HCT116 (cell line): ENCODE measurements at regions not wholly inside any gene's neighbourhood (a gene's known extent, or its start where the extent isn't known, plus 50 kb on each side); places are given as distances from the start of the nearest gene placed in this dataset.

Experiments
- ATAC-seq: fragments of 200-7000 bp; cut with Tn5 transposase; 2 replicates; pipeline ENCODE4 v1.9.1; 2020; ENCODE audit warnings: mild to moderate bottlenecking, moderate library complexity
- BruUV-seq: library from RNA; stranded (reverse); fragments of 400-500 nt; replicated peaks from 2 replicates; lab custom pipeline; 2021; lab: Mats Ljungman, UMichigan
- CTCF ChIA-PET: fragments of 300-600 bp; sonication (Branson Sonifier 250); formaldehyde crosslinking; loops from one replicate; lab custom pipeline; 2021; ENCODE audit warnings: antibody characterized with exemption; lab: Charles Lee
- POLR2A ChIA-PET: fragments of 300-600, 350-600 bp; sonication (Branson Sonifier 250); formaldehyde crosslinking; loops from one replicate; lab custom pipeline; 2021; ENCODE audit warnings: antibody characterized with exemption; lab: Charles Lee
- RAD21 ChIA-PET, 2 experiments: fragments of 300-600 bp; sonication (Branson Sonifier 250); formaldehyde crosslinking; loops; one replicate each; lab custom pipeline; 2023; ENCODE audit warnings: low total read pairs in 2 of 2; ENCODE audit not compliant: uncharacterized antibody in 2 of 2, unreplicated experiment in 2 of 2, low non-redundant PET in 1 of 2; lab: Charles Lee
- DNase-seq: peaks from one replicate; pipeline ENCODE4 v3.0.0-alpha.2; 2010; ENCODE audit warnings: low read depth, low spot score
- H2AFZ ChIP-seq: fragments of 200-600 bp; shearing (Covaris generic), sonication (generic); 2 replicates; pipeline ENCODE4 v1.6.1; 2017; ENCODE audit warnings: low read depth, mixed run types, mixed read lengths, antibody characterized with exemption, low read length; ENCODE audit not compliant: poor library complexity, severe bottlenecking
- H3K27ac ChIP-seq: 2 replicates; pipeline ENCODE4 v1.5.1; 2012; ENCODE audit warnings: low read depth, low read length
- H3K27me3 ChIP-seq: fragments of 200-600 bp; sonication (generic); 2 replicates; pipeline ENCODE4 v1.6.1; 2016; ENCODE audit warnings: mixed run types, low read length, mixed read lengths; ENCODE audit not compliant: insufficient read depth
- H3K36me3 ChIP-seq, 2 experiments: fragments of 200-500 bp in 1 of 2; fragments of 200-600 bp in 1 of 2; sonication (Bioruptor generic) in 1 of 2; sonication (generic) in 1 of 2; 2 replicates each; pipeline versions ENCODE4 v1.5.1 to v1.6.1; 2014 to 2016; ENCODE audit warnings: low read length in 2 of 2, inconsistent platforms in 1 of 2, mixed read lengths in 1 of 2, mixed run types in 1 of 2; ENCODE audit not compliant: insufficient read depth in 2 of 2, control insufficient read depth in 1 of 2
- H3K4me1 ChIP-seq, 2 experiments: fragments of 200-600 bp in 1 of 2; sonication (generic) in 1 of 2; 2 replicates each; pipeline versions ENCODE4 v1.5.1 to v1.6.1; 2012 to 2017; ENCODE audit warnings: low read length in 2 of 2, inconsistent platforms in 1 of 2, mild to moderate bottlenecking in 1 of 2, mixed read lengths in 1 of 2, mixed run types in 1 of 2, moderate library complexity in 1 of 2; ENCODE audit not compliant: insufficient read depth in 2 of 2, control insufficient read depth in 1 of 2
- H3K4me2 ChIP-seq: fragments of 200-600 bp; sonication (generic); 2 replicates; pipeline ENCODE4 v1.6.1; 2017; ENCODE audit warnings: mixed run types, low read length, mixed read lengths
- H3K4me3 ChIP-seq, 2 experiments: fragments of 200-600 bp in 1 of 2; sonication (generic) in 1 of 2; replicated peaks in 1 of 2; 2 replicates each; pipeline ENCODE4 v1.5.1; 2011 to 2016; ENCODE audit warnings: low read length in 2 of 2, control low read depth in 1 of 2, low read depth in 1 of 2, mild to moderate bottlenecking in 1 of 2, mixed read lengths in 1 of 2, mixed run types in 1 of 2
- H3K79me2 ChIP-seq: fragments of 200-600 bp; sonication (generic); 2 replicates; pipeline ENCODE4 v1.6.1; 2017; ENCODE audit warnings: mild to moderate bottlenecking, mixed run types, low read length, moderate library complexity, mixed read lengths; ENCODE audit not compliant: insufficient read depth
- H3K9ac ChIP-seq: fragments of 200-600 bp; sonication (generic); 2 replicates; pipeline ENCODE4 v1.6.1; 2016; ENCODE audit warnings: low read length, mixed read lengths
- H3K9me2 ChIP-seq: fragments of 200-600 bp; sonication (generic), shearing (Covaris generic); 2 replicates; pipeline ENCODE4 v1.6.1; 2017; ENCODE audit warnings: mixed run types, mild to moderate bottlenecking, moderate library complexity; ENCODE audit not compliant: insufficient read depth
- H3K9me3 ChIP-seq, 2 experiments: fragments of 200-500 bp in 1 of 2; fragments of 200-600 bp in 1 of 2; sonication (Bioruptor generic) in 1 of 2; sonication (generic) in 1 of 2; 2 replicates each; pipeline ENCODE4 v1.6.1; 2014 to 2017; ENCODE audit warnings: low read length in 2 of 2, mixed read lengths in 2 of 2, inconsistent platforms in 1 of 2, low read depth in 1 of 2, mild to moderate bottlenecking in 1 of 2, mixed run types in 1 of 2, moderate library complexity in 1 of 2; ENCODE audit not compliant: control insufficient read depth in 1 of 2, insufficient read depth in 1 of 2
- H4K20me1 ChIP-seq: fragments of 200-600 bp; sonication (generic), shearing (Covaris generic); 2 replicates; pipeline ENCODE4 v1.6.1; 2017; ENCODE audit warnings: mixed run types, mild to moderate bottlenecking, moderate library complexity; ENCODE audit not compliant: insufficient read depth
- CBX3 ChIP-seq: IDR thresholded peaks from 2 replicates; pipeline ENCODE4 v1.6.1; 2012; ENCODE audit warnings: low read depth
- POLR2AphosphoS5 ChIP-seq: IDR thresholded peaks from 2 replicates; pipeline ENCODE4 v1.6.1; 2011; ENCODE audit warnings: mild to moderate bottlenecking, low read depth, low read length, moderate library complexity
- YY1 ChIP-seq: IDR thresholded peaks from 2 replicates; pipeline ENCODE4 v1.6.1; 2011; ENCODE audit warnings: low read length, low read depth, moderate library complexity, mild to moderate bottlenecking; ENCODE audit not compliant: insufficient replicate concordance; ENCODE audit errors: extremely low read depth
- intact Hi-C: fragments of 100-400 bp; cut with micrococcal nuclease; formaldehyde crosslinking; loops from 2 replicates; pipeline ENCODE4 v1.10.0; 2022
- TF ChIP-seq, protein P1 (sequence below): IDR thresholded peaks from 2 replicates; pipeline ENCODE4 v1.6.1; 2012

DNA sequence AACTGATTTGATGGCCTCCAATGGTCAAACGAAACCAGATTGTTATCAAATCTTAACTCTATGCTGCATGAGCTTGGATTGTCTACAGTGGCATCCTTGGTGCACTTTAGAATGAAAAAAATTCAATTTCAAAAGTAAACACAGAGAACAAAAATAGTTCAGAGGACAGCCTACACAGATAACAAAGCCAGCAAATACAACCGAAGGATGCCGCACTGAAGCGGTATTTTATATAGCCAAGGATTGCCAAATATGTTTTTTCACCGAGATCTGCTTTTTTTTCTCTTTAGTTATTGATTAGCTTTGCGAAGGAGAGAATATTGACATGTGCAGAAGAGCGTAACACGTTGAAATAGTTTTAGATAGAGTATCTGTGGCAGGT is 72.0 kb downstream of the SLC4A3 start:
- Histone ChIP-seq H4K20me1 (no peaks in the 10 kb centered on the region), H3K4me1 (peaks cover 86 to 100% of the 10 kb centered on the region in 2 experiments), H3K36me3 (peaks cover 0 to 28% of the 10 kb centered on the region in 2 experiments; a peak in 2 of 4 replicates), H3K27me3 (no peaks in the 10 kb centered on the region), H3K4me3 (peak overlapping the region; percentile 13 to 27; a peak in 3 of 4 replicates), H3K79me2 (peaks cover 98% of the 10 kb centered on the region), H3K9ac (peak overlapping the region; percentile 61), H3K9me3 (no peaks in the 10 kb centered on the region; a peak in 1 of 4 replicates), H2AFZ (no peak overlapping the region), H3K4me2 (peak overlapping the region; percentile 74), H3K9me2 (no peaks in the 10 kb centered on the region), H3K27ac (peak overlapping the region; percentile 98)
- TSS peak; percentile 2 for BruUV-seq
- ChIA-PET CTCF (interaction anchor here (1.3 kb wide), 1 partner anchor 10 kb away, joined by 6 read pairs; no protein-coding TSS in a partner anchor), RAD21 (no interaction called here), POLR2A (interaction anchor here (1.8 to 3.4 kb wide), 2 partner anchors 11 to 14 kb away, joined by 8 to 19 read pairs; no protein-coding TSS in a partner anchor)
- intact Hi-C loops, result loop anchor here (1.0 kb wide), 1 partner anchor 11 kb away; no protein-coding TSS in a partner anchor
- DNase-seq, result no peak
- peak; percentile 18; the same call in 1 of the 2 replicates for ATAC-seq
- no peak for TF ChIP-seq YY1
- TF ChIP-seq CBX3, result no peak

DNA sequence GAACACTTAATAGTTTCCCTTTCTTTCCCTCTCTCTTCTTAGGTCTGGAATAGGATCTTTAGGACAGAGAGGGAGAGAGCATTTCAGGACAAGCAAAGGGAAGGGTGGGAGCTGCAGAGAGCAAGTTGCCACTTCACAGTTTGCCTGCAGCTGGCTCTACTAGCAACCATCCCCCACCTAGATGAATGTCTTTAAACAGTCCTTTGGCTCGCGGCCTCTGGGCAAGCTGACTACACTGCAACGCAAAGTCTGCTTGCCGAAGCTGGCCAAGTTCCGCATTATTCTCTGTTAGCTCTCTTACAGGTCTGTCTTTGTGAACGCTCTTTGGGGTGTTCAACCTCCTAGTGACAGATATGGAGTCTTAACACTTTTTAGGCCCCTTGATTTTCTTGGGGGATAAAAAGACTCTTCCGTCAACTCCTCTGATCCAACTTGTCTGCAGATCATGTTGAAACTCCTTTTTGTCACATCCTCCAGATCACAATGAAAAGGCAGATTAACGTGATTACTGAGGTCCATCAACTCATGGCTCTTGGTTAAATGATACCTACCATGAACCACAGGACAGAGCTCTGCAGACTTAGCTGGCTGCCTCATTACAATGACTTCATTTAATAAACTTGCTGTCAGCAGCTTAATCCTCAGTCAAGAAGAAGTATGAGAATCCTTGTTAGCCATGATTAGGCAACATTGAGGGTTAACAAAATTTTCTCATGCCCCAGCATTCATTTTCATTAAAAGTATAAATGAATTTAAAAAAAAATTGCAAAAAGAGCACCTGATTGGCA is 74.6 kb downstream of the SLC4A3 start:
- POLR2A ChIA-PET, result interaction anchor here (1.3 kb wide), 2 partner anchors 17 kb away, joined by 3 to 4 read pairs; no protein-coding TSS in a partner anchor
- 0 out of 2 replicates have a peak, but pooled peaks have one; percentile 1 for TF ChIP-seq POLR2AphosphoS5
- TF ChIP-seq, protein P1, sequence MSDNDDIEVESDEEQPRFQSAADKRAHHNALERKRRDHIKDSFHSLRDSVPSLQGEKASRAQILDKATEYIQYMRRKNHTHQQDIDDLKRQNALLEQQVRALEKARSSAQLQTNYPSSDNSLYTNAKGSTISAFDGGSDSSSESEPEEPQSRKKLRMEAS, result no peak
- Histone ChIP-seq H3K9me2 (no peaks in the 10 kb centered on the region), H2AFZ (no peak overlapping the region), H3K4me3 (no peak overlapping the region), H3K36me3 (peaks cover 0 to 3% of the 10 kb centered on the region in 2 experiments; a peak in 1 of 4 replicates), H3K27ac (peak overlapping the region; percentile 98), H3K4me1 (peaks cover 92 to 100% of the 10 kb centered on the region in 2 experiments), H3K9me3 (no peaks in the 10 kb centered on the region), H3K9ac (peak overlapping the region; percentile 60), H3K4me2 (peak overlapping the region; percentile 65), H3K27me3 (no peaks in the 10 kb centered on the region), H4K20me1 (no peaks in the 10 kb centered on the region), H3K79me2 (peaks cover 98% of the 10 kb centered on the region)
- RAD21 ChIA-PET, result no interaction called here
- CTCF ChIA-PET, result interaction anchor here (1.1 to 2.3 kb wide), 2 partner anchors 13 kb away, joined by 3 to 8 read pairs; no protein-coding TSS in a partner anchor
- BruUV-seq, result no TSS peak
- ATAC-seq, result no peak
- intact Hi-C loops, result no loop called here
- no peak for DNase-seq
